HG03139 (cell line): ENCODE measurements at regions not wholly inside any gene's neighbourhood (a gene's known extent, or its start where the extent isn't known, plus 50 kb on each side); places are given as distances from the start of the nearest gene placed in this dataset.
"Not testable (repeated sequence)": the region's sequence is repeated elsewhere in the genome, so short reads cannot be mapped to it uniquely, and the experiment has no call there.

ENCODE experiments used
- ATAC-seq: cut with Tn5 transposase; IDR thresholded peaks from one replicate; pipeline ENCODE4 v1.9.1; 2021; ENCODE audit not compliant: unreplicated experiment

- no peak for ATAC-seq
Measured at GRCh38 chr4:101421386-101421785, 74.1 kb upstream of the PPP3CA start.

GRCh38 chr4:101420661-101421060, 73.3 kb upstream of the PPP3CA start:
- no peak for ATAC-seq

DNA sequence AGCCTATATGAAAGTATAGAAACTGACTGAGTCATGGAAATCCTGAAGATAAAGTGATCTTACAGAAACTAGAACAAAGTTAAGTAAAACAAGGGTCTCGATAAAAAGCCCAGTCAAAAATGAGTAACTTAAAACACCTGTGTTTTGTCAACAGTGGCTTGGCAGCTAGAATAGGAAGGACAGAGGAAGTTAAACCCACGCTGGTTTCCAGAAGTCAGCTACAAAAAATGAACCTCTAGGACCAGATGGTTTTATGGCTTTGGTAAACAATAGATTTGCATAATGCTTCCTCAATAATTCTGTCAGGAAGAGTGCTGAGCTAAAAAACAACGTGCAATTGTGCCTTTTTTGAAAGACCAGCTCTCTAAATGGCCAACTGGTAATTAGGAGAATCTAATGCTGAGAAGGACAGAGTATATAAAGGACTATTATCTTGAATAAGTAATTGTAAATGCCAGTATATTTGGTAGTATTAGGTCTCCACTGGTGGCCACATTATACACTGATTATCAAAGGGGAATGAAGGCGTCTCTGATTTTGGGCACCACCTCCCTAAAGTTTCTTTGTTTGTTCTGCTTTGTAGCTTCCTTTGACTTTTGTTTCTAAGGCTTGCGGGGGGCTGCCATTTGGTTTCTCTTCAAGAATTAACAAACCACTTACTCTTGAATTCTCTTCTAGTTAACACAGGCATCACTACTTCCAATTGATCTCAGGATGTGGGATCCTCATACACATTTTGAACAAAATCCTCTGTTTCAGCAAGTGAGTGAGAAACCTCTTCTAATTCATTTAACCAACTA, 72.2 kb upstream of the PPP3CA start:
- peak; percentile 68 for ATAC-seq

DNA sequence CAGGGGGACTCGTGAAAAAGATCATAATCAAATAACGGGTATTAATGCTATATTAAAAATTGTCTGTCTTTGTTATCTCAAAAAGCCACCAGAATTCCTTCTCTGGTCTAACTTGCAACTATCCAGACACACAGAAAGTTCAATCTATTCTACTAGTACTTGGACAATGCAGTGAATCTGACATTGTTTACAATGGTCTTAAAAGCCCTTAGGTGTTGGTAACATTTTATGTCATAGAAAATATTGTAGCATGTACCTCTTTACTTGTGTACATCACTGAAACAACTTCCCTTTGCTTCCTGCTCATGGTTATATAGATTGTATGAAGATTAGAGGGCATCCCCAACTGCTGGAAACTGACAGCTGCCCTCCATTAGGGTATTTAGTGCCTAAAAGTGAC, 71.1 kb upstream of the PPP3CA start:
- ATAC-seq, result no peak

GRCh38 chr4:101418055-101418454, 70.7 kb upstream of the PPP3CA start:
- ATAC-seq, result peak; percentile 76

DNA sequence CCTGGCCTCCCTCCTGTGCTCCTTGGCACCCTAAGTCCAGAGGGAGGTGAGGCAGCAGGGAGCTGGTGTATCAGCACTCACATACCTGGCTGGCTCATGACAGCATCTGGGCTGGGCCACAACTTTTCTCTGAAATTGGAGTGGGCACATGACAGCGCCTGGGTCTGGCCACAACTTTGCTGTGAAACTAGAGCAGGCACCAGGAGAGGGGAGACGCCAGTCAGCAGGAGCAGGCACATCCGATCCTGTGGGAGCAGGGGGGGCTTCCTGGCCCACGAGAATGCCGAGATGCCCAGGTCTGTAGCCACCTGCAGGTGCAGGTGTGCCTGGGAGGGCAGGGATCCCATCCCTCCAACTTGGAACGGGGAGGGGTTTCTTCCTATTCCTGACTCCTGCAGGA, 69.7 kb upstream of the PPP3CA start:
- ATAC-seq, result no peak

GRCh38 chr4:101415962-101416361, 68.6 kb upstream of the PPP3CA start:
- ATAC-seq, result no peak

DNA sequence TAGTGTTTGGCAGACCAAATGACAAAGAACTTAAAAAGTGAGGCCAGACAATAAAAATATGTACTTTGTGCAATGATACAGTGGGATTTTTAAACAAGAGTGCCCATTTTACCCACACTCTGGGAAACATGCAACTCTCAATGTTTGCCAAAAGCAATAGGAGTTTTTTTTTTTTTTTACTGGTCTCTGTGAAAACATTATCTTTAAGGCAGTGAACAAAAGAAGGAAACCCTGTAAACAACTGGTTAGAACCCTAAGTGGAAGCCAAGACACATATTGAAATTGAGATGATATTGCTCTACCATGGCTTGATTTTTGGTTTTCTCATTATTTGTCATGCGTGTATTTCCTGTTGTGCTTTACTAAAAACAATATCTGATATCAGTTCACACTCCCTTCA, 67.2 kb upstream of the PPP3CA start:
- no peak for ATAC-seq

DNA sequence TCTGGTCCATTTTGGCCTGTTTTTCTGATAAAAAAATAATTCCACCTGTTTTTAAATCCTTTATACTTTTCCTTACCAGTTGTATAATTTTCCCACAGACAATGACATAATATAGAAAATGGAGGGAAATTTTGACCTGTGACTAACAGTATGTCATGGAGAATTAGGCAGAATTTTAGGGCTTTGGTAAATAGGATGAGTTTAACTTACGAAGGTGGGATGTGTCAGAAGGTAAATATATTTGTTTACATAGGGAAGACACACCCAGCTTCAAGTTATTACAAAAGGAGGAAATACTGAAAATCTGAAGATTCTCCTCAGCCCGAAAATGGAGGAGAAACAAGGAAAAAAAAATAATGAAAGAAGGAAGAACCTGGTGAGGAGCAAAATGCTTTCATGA, 64.6 kb upstream of the PPP3CA start:
- no peak for ATAC-seq

GRCh38 chr4:101411281-101411910, 64.1 kb upstream of the PPP3CA start:
- not testable (repeated sequence) for ATAC-seq

GRCh38 chr4:101400096-101400495, 52.8 kb upstream of the PPP3CA start:
- no peak for ATAC-seq

DNA sequence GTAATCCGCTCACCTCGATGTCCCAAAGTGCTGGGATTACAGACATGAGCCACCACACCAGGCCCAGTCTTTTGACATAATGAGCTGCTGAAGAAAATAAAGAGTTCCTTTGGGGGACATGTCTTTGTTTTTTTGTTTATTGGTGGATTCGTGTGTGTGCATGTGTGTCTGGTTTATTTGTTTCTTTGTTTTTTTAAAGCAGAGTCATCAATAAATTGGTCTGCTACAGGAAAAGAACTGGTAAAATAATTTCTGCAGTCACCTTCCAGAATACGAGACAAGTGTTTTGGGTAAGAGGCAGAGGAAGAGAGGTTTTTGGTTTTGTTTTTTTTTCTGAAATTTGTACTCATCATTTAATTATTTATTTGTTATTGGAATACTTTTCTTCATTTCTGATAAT, 51.5 kb upstream of the PPP3CA start:
- ATAC-seq, result no peak
